NCI-H345 treated with DMSO at 0.1 percent for 48 hours (cell line): ENCODE measurements at regions not wholly inside any gene's neighbourhood (a gene's known extent, or its start where the extent isn't known, plus 50 kb on each side); places are given as distances from the start of the nearest gene placed in this dataset.

Experiments
- DNase-seq: peaks from one replicate; lab custom pipeline; 2025; ENCODE audit not compliant: unreplicated experiment; lab: John Stamatoyannopoulos, UW

GRCh38 chr6:169341065-169341464 is 87.4 kb upstream of the THBS2 start:
- DNase-seq, result no peak

DNA sequence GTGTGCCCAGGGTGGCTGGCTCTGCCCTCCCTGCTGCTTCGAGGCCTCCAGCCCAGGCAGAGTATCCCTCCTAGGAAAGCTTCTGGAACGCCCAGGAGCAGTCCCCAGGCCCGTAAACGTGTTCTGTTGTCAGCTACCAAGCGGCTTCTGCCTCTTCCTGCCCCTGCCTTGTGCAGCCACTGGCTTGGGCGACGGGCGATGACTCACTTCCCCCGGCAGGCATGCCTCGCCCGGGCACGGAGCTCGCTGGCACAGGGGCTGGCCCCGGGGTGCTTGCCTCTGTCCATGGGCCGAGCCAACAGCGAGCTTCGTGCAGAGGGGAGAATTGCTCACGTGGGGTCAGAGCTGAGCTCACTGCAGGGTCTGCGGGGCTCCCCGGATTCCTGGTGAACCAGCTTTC is 86.7 kb upstream of the THBS2 start:
- DNase-seq, result no peak

DNA sequence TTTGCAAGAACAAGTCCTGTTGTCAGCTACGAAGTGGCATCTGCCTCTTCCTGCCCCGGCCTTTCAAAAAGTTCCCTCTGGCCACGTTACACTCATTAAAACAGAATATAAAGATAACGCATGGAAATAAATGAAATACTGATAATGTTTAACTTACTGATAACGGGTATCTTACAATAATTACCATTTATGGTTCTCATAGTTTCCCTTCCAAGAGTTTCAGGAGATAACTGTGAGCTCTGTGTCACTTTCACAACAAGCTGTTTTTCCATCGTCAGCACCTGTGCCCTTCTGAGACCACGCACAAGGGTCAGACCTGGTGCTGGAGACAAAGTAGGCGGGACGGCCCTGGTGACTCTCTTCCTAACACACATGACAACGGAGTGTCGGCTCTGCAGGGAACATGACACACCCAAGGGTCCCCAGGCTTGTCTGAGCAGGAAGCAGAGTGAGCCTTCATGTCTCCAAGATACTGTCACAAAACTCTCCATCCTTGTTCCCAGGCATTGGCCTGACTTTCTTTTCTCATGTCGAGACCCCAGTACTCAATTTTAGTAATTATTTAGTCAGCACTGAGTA is 86.2 kb upstream of the THBS2 start:
- DNase-seq, result no peak

GRCh38 chr6:169339025-169339424 is 85.4 kb upstream of the THBS2 start:
- DNase-seq, result no peak

GRCh38 chr6:169337886-169338445 is 84.3 kb upstream of the THBS2 start:
- DNase-seq, result no peak

DNA sequence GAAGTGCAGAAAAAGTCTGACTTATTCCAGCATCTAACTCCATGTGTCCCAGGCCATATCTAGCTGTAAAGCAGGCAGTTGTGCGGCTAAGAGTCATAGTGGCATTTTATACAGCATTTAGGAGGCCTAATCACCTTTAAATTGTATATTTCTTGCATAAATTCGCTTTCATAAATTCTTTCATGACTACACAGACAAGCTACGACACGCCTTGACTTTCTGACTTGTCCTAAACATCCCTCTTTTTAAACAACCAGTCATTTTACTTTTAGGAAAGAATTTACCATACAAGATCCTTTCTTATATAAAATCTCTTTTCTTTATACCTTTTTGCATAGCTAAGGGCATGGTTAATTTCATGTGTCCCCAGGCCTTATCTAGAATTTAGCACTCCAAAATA is 81.7 kb upstream of the THBS2 start:
- no peak for DNase-seq

DNA sequence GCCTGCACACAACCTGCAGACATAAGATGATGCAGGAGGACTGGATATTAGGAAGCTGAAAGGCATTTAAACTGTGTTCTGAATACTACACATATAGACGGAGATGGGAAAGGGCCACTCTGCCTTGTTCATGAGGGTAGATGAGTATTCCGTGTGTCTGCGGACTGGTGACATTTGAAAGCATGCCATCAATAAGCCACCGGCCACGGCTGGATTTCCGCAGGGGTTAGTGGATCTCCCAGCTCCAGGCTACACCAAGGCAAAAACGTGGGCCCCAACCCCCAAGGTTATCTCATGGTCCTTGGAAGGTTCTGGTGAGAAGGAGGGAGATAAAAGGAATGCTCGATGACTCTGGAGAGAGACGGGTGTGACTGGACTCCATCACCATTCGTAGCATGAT is 78.6 kb upstream of the THBS2 start:
- no peak for DNase-seq

- no peak for DNase-seq
These were observed 74.6 kb upstream of the THBS2 start for GRCh38 chr6:169328112-169328801.

- DNase-seq, result no peak
These were observed 72.6 kb upstream of the THBS2 start for GRCh38 chr6:169326067-169326799.

GRCh38 chr6:169324656-169325459 is 71.2 kb upstream of the THBS2 start:
- no peak for DNase-seq

- no peak for DNase-seq
These were observed 70.4 kb upstream of the THBS2 start for GRCh38 chr6:169324086-169324485.

GRCh38 chr6:169323221-169323620 is 69.6 kb upstream of the THBS2 start:
- no peak for DNase-seq

DNA sequence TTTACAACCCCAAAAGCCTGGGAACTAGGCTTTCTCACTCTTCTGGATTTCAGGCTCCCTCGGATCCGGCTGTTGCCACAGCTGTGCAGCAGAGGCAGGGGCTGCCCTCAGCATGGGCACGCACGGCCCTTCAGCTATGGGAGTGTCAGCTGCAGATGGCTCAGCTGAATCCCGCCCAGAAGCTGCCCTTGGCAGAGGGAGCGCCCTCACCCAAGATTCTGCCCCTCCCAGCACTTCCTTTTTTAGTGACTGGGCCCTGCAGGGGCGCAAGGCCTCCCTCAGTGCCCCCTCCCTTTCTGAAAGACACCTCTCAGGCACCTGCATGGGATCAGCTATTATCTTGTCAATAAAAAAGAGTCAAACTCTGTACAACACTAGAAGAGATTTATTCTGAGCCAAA is 67.9 kb upstream of the THBS2 start:
- no peak for DNase-seq

DNA sequence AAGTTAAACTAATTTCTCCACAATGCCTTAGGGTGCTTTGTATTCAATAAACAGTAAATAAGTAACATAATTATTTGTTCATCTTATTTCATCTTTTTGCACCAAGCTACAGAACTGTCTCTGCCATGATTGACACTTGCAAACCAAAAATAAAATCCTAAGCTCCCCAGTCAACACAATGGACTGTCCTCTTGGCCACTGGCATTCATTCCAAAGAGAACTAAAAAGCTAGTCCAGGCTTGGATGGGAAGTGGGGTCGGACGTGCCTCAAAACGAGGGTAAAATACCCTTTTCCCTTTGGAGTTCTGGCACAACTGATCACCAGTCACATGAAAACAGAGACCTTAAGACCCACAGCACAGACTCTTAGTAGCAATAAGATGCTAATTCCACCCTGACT is 66.4 kb upstream of the THBS2 start:
- DNase-seq, result no peak

DNA sequence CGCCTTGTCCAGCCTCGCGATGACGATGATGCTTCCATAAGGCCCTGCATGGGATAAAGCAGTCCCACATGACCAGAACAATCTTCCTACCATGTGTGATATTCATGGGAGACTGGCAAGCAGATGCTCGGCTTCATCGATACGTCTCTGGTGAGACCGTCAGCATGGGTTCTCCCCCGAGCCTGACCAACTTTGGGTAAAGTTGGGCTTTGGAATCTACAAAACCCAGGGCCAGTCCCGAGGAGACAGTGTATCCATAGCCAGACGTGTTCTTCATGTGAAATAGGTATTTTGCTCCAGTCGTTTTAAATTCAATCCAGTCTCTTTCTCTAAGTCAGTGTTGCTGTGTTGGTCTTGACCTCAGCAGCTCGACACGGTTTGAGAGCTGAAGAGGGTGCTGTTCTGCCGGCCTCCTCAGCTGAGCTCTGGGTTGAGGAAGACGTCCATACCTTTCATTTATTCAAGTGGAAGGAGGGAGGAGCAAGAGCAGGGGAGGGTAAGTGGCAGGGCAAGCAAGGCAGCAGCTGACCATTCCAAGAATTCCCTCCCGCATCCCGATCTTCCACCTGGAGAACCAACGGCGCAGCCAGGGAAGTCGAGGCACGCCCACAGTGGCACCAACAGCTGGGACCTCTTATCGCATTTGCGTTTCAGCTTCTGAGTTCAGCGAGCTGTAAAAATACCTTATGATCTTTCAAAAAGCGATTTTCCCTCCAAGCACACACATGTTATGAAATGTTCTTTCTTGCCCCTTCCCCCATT is 64.0 kb upstream of the THBS2 start:
- DNase-seq, result no peak

DNA sequence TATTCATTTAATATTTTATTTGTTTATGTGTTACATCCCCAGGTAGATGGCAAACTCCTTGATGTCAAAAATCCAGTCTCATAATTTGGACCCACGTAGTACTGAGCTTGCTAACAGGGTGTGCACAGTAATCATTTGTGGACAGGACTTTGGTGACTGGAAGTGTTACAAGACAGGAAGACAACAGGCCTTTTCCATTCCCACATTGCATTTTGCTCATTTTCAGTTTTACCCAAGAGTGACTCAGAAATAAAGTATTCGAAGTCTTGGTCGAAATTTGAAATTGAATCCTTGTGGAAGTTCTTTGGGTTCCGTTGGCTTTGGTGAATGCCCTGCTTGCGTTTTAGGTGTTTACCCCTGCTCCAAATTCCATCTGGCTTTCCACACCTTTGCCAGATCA is 63.0 kb upstream of the THBS2 start:
- no peak for DNase-seq

GRCh38 chr6:169315830-169316614 is 62.4 kb upstream of the THBS2 start:
- no peak for DNase-seq

GRCh38 chr6:169313347-169314010 is 59.8 kb upstream of the THBS2 start:
- DNase-seq, result no peak

GRCh38 chr6:169312658-169313346 is 59.2 kb upstream of the THBS2 start:
- no peak for DNase-seq
